D721Med (cell line): ENCODE measurements at regions not wholly inside any gene's neighbourhood (a gene's known extent, or its start where the extent isn't known, plus 50 kb on each side); places are given as distances from the start of the nearest gene placed in this dataset.

Experiments
- DNase-seq: peaks from one replicate; pipeline ENCODE4 v3.0.0; 2011; ENCODE audit warnings: low spot score; ENCODE audit not compliant: insufficient read length
- FAIRE-seq: peaks from 2 replicates; lab custom pipeline; 2011; peaks lifted over from hg19 to GRCh38; lab: Jason Lieb, UNC
- TF ChIP-seq, protein P1 (sequence below): IDR thresholded peaks from 2 replicates; pipeline ENCODE4 v1.5.1; 2012; ENCODE audit warnings: mild to moderate bottlenecking, control low read depth; ENCODE audit not compliant: insufficient read depth; ENCODE audit errors: missing control alignments

DNA sequence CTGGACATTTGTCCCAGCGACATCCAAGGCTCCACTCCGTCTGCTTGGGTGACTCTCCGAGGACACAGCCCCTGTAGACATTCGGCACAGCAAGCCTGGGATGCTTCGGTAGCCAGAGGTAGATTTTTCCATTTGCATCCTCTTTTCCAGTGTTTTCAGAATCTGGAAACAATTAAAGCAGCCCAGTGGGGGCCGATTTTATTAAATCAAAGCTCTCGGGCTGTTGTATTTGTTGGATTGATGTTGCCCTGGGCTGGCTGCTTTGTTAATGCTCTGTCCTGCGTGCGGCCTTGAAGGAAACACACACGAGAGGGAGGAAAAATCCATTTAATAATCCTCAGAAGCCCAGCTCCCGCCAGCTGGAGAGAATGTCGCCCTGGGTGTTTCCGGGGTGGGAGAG, 158.1 kb upstream of the CIBAR2 start:
- DNase-seq (no peak), FAIRE-seq (no peak)
- TF ChIP-seq, protein P1, sequence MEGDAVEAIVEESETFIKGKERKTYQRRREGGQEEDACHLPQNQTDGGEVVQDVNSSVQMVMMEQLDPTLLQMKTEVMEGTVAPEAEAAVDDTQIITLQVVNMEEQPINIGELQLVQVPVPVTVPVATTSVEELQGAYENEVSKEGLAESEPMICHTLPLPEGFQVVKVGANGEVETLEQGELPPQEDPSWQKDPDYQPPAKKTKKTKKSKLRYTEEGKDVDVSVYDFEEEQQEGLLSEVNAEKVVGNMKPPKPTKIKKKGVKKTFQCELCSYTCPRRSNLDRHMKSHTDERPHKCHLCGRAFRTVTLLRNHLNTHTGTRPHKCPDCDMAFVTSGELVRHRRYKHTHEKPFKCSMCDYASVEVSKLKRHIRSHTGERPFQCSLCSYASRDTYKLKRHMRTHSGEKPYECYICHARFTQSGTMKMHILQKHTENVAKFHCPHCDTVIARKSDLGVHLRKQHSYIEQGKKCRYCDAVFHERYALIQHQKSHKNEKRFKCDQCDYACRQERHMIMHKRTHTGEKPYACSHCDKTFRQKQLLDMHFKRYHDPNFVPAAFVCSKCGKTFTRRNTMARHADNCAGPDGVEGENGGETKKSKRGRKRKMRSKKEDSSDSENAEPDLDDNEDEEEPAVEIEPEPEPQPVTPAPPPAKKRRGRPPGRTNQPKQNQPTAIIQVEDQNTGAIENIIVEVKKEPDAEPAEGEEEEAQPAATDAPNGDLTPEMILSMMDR, result no peak

DNA sequence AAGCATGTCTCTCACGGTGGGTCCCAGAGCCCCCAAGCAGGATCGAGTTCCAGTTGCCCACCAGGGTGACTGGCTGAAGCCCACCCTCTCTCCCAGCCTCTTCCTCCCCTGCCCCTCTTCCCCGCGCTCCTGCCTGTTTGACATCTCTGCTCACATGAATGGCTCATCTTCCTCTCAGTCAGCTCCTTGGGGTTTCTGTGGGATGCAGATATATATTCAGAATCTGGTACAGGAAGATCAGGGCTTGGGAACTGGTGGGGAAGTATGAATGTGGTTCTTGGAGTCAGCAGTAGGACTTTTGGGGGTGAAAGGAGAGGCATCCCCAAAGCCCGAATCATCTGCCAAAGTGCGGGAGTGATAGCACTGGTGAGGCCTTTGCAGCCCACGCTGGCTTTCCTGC, 158.9 kb upstream of the CIBAR2 start:
- FAIRE-seq (no peak), DNase-seq (no peak)
- TF ChIP-seq, protein P1, result no peak

DNA sequence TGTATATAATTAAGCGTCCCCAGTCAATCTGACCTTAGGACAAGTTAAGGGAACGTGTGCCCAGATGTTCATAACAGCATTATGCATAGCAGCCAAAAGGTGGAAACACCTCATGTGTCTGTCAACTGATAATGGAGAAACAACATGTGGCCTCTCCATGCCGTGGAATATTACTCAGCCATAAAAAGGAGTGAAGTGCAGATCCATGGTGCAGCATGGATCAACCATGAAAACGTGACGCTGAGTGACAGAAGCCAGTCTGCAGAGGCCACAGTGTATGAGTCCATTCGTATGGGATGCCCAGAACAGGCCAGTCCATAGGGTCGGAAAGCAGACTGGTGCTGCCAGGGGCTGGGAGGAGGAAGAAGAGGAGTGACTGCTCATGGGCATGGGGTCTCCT, 161.0 kb upstream of the CIBAR2 start:
- FAIRE-seq, result no peak
- TF ChIP-seq, protein P1, result no peak
- DNase-seq, result no peak

DNA sequence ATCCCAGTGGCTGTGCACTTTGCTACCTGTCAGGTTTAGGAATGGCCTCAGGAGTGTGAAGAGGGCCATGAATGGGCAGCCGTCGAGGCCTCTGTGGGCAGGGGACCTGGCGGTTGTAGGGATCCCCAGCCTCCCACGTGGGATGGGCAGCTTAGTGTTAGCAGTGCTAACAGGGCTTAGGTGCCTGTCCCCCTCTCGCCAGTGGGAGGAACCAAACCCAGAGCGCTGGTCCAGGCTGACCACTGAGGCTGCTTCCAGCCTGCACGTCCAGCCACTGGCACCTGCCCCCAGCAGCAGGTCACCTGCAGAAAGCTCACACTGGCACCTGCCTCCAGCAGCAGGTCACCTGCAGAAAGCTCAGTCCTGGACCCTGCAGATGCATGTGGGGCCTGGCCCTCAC, 162.2 kb upstream of the CIBAR2 start:
- DNase-seq (no peak), FAIRE-seq (no peak)
- TF ChIP-seq, protein P1, result no peak

DNA sequence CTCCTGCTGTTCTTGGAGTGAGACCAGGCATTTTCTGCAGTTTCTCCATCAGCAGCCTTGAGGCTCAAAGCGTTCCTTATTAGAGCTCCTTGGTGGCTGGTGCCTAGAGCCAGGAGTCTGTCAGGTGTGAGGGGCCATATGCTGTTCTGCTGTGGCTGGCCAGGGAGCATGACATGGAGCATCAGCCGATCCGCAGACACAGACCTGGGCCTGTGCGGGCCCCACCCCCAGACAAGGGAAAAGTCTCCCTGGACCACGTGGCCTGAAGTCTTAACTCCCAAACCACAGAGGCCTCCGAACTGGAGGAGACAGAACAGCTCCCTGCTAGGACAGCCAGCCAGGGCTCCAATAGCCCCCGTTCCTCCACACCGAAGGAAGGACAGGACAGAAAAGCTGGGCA, 162.7 kb upstream of the CIBAR2 start:
- TF ChIP-seq, protein P1, result no peak
- FAIRE-seq (no peak), DNase-seq (no peak)

DNA sequence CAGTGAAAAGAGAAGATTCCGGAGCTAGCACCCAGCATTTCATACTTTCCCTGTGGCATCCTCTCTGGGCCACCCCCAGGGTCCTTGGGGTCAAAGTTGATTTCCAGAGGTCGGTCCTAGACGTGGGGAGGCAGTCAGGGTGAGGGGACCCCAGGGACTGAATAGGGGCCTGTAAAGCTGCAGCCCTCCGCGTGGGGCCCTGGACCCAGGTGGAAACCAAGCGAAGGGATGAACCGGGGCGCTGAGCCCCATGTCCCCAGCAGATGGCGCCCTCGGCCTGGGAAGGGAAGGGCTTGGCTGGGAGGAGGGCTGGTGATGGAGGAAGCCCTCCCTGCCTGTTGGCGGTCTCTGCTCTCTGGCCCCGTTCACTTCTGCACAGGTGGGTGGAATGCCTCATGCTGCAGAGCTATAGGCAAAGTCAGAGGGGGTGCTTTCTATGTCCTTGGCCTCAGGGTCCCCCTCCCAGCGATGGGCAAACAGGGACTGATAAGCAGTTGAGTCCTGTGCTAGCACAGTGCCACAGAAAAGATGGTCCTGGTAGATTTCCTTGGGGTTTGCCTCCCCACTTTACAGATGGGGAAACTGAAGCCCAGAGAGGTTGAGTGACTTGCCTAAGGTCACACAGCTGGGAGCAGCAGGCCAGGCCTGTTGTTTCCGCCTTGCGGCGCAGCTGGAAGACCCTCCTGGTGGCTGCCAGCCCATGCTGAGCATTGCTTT, 163.4 kb upstream of the CIBAR2 start:
- DNase-seq (peak; percentile 70), FAIRE-seq (no peak)
- TF ChIP-seq, protein P1, result peak; percentile 83

DNA sequence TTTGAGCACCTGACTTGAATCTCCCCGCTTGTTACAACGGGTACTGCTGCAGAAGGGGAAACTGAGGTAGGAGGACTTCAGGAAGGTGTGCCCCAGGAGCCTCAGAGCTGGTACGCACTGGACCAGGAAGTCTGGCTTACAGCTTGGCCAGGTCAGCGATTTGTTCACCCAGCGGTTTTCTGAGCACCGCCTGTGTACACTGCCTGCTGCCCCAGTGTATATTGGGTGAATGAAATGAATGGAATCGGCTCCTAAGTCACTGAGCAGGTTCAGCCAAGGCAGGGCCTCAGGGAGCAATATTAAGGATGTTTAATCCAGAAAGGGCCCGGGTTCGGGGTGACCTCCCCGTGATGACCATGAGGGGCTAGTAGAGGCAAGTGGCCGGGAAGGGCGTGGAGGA, 164.0 kb upstream of the CIBAR2 start:
- no peak for FAIRE-seq
- no peak for DNase-seq
- TF ChIP-seq, protein P1, result no peak
